ENCODE measurements at regions not wholly inside any gene's neighbourhood (a gene's known extent, or its start where the extent isn't known, plus 50 kb on each side); places are given as distances from the start of the nearest gene placed in this dataset.

- Histone ChIP-seq H3K27me3 (ENCODE audit: insufficient read depth, low read length, poor library complexity) (no peaks in the 10 kb centered on the region), H3K9me3 (ENCODE audit: insufficient read depth, low read length, severe bottlenecking) (no peaks in the 10 kb centered on the region)
These were observed 113.6 kb downstream of the ZNF518B start for GRCh38 chr4:10343656-10344055.

GRCh38 chr4:10342866-10343265 lies 114.4 kb downstream of the ZNF518B start:
- no peak overlapping the region for H3K4me2 ChIP-seq (ENCODE audit: insufficient read depth, low read length)
- TF ChIP-seq CTCF (IDR thresholded peaks at IDR 0.05; ENCODE audit: borderline replicate concordance, extremely low read depth, low read length, poor library complexity, severe bottlenecking) (no peak), EZH2 (IDR thresholded peaks at IDR 0.05; ENCODE audit: borderline replicate concordance, low read depth, low read length, severe bottlenecking) (no peak)
- H3K27ac ChIP-seq (ENCODE audit: low read length), result no peak overlapping the region
- H4K20me1 ChIP-seq (ENCODE audit: insufficient read depth, low read length), result no peaks in the 10 kb centered on the region
- H3K36me3 ChIP-seq (ENCODE audit: insufficient read depth, low read length), result no peaks in the 10 kb centered on the region
- H3K9me3 ChIP-seq (ENCODE audit: insufficient read depth, low read length, severe bottlenecking), result no peaks in the 10 kb centered on the region
- H2AFZ ChIP-seq (ENCODE audit: low read depth, low read length), result no peak overlapping the region
- H3K4me3 ChIP-seq (ENCODE audit: low read depth in 1 of 2, low read length in 2 of 2), result no peak overlapping the region
- no peaks in the 10 kb centered on the region for H3K27me3 ChIP-seq (ENCODE audit: insufficient read depth, low read length, poor library complexity)
- H3K4me1 ChIP-seq (ENCODE audit: insufficient read depth, low read length), result no peaks in the 10 kb centered on the region
- no peaks in the 10 kb centered on the region for H3K79me2 ChIP-seq (ENCODE audit: insufficient read depth, low read length)
- H3K9ac ChIP-seq (ENCODE audit: low read depth, low read length), result no peak overlapping the region
- ATAC-seq (ENCODE audit: insufficient read depth, low read depth) (no peak), DNase-seq (no peak)

More at GRCh38 chr4:10343656-10344055, 113.6 kb downstream of the ZNF518B start:
- H3K27ac ChIP-seq (ENCODE audit: low read length), result no peak overlapping the region
- no peaks in the 10 kb centered on the region for H3K4me1 ChIP-seq (ENCODE audit: insufficient read depth, low read length)
- H3K9ac ChIP-seq (ENCODE audit: low read depth, low read length), result no peak overlapping the region
- no peaks in the 10 kb centered on the region for H3K79me2 ChIP-seq (ENCODE audit: insufficient read depth, low read length)
- DNase-seq, result no peak
- no peaks in the 10 kb centered on the region for H3K36me3 ChIP-seq (ENCODE audit: insufficient read depth, low read length)
- TF ChIP-seq CTCF (IDR thresholded peaks at IDR 0.05; ENCODE audit: borderline replicate concordance, extremely low read depth, low read length, poor library complexity, severe bottlenecking) (no peak), EZH2 (IDR thresholded peaks at IDR 0.05; ENCODE audit: borderline replicate concordance, low read depth, low read length, severe bottlenecking) (no peak)
- ATAC-seq (ENCODE audit: insufficient read depth, low read depth), result no peak
- no peak overlapping the region for H2AFZ ChIP-seq (ENCODE audit: low read depth, low read length)
- H3K4me3 ChIP-seq (ENCODE audit: low read depth in 1 of 2, low read length in 2 of 2), result no peak overlapping the region
- no peaks in the 10 kb centered on the region for H4K20me1 ChIP-seq (ENCODE audit: insufficient read depth, low read length)
- no peak overlapping the region for H3K4me2 ChIP-seq (ENCODE audit: insufficient read depth, low read length)

GRCh38 chr4:10336471-10336870 lies 120.8 kb downstream of the ZNF518B start:
- Histone ChIP-seq H3K4me2 (ENCODE audit: insufficient read depth, low read length) (no peak overlapping the region), H3K36me3 (ENCODE audit: insufficient read depth, low read length) (no peaks in the 10 kb centered on the region), H3K4me1 (ENCODE audit: insufficient read depth, low read length) (no peaks in the 10 kb centered on the region), H3K27me3 (ENCODE audit: insufficient read depth, low read length, poor library complexity) (no peaks in the 10 kb centered on the region), H3K27ac (ENCODE audit: low read length) (no peak overlapping the region), H3K4me3 (ENCODE audit: low read depth in 1 of 2, low read length in 2 of 2) (no peak overlapping the region), H4K20me1 (ENCODE audit: insufficient read depth, low read length) (no peaks in the 10 kb centered on the region), H3K79me2 (ENCODE audit: insufficient read depth, low read length) (no peaks in the 10 kb centered on the region), H3K9ac (ENCODE audit: low read depth, low read length) (no peak overlapping the region), H3K9me3 (ENCODE audit: insufficient read depth, low read length, severe bottlenecking) (no peaks in the 10 kb centered on the region), H2AFZ (ENCODE audit: low read depth, low read length) (no peak overlapping the region)
- DNase-seq (no peak), ATAC-seq (ENCODE audit: insufficient read depth, low read depth) (no peak)
- TF ChIP-seq CTCF (IDR thresholded peaks at IDR 0.05; ENCODE audit: borderline replicate concordance, extremely low read depth, low read length, poor library complexity, severe bottlenecking), result no peak
- TF ChIP-seq EZH2 (IDR thresholded peaks at IDR 0.05; ENCODE audit: borderline replicate concordance, low read depth, low read length, severe bottlenecking), result no peak

- H3K36me3 ChIP-seq (ENCODE audit: insufficient read depth, low read length), result no peaks in the 10 kb centered on the region
- H3K27ac ChIP-seq (ENCODE audit: low read length), result no peak overlapping the region
- no peak overlapping the region for H2AFZ ChIP-seq (ENCODE audit: low read depth, low read length)
- H3K4me3 ChIP-seq (ENCODE audit: low read depth in 1 of 2, low read length in 2 of 2), result no peak overlapping the region
- no peaks in the 10 kb centered on the region for H3K4me1 ChIP-seq (ENCODE audit: insufficient read depth, low read length)
- no peak overlapping the region for H3K9ac ChIP-seq (ENCODE audit: low read depth, low read length)
- TF ChIP-seq CTCF (IDR thresholded peaks at IDR 0.05; ENCODE audit: borderline replicate concordance, extremely low read depth, low read length, poor library complexity, severe bottlenecking) (no peak), EZH2 (IDR thresholded peaks at IDR 0.05; ENCODE audit: borderline replicate concordance, low read depth, low read length, severe bottlenecking) (no peak)
- no peak for DNase-seq
- H3K79me2 ChIP-seq (ENCODE audit: insufficient read depth, low read length), result no peaks in the 10 kb centered on the region
- no peaks in the 10 kb centered on the region for H3K9me3 ChIP-seq (ENCODE audit: insufficient read depth, low read length, severe bottlenecking)
- ATAC-seq (ENCODE audit: insufficient read depth, low read depth), result no peak
- no peaks in the 10 kb centered on the region for H4K20me1 ChIP-seq (ENCODE audit: insufficient read depth, low read length)
- no peak overlapping the region for H3K4me2 ChIP-seq (ENCODE audit: insufficient read depth, low read length)
- no peaks in the 10 kb centered on the region for H3K27me3 ChIP-seq (ENCODE audit: insufficient read depth, low read length, poor library complexity)
These were observed 122.2 kb downstream of the ZNF518B start for GRCh38 chr4:10335050-10335449.

Measured in DND-41 (cell line).